Glomerular visceral epithelial cell (primary cell): ENCODE measurements at regions not wholly inside any gene's neighbourhood (a gene's known extent, or its start where the extent isn't known, plus 50 kb on each side); places are given as distances from the start of the nearest gene placed in this dataset.

ENCODE experiments used
- DNase-seq: peaks from one replicate; pipeline ENCODE4 v3.0.0-alpha.2; 2016; ENCODE audit errors: extremely low spot score

DNA sequence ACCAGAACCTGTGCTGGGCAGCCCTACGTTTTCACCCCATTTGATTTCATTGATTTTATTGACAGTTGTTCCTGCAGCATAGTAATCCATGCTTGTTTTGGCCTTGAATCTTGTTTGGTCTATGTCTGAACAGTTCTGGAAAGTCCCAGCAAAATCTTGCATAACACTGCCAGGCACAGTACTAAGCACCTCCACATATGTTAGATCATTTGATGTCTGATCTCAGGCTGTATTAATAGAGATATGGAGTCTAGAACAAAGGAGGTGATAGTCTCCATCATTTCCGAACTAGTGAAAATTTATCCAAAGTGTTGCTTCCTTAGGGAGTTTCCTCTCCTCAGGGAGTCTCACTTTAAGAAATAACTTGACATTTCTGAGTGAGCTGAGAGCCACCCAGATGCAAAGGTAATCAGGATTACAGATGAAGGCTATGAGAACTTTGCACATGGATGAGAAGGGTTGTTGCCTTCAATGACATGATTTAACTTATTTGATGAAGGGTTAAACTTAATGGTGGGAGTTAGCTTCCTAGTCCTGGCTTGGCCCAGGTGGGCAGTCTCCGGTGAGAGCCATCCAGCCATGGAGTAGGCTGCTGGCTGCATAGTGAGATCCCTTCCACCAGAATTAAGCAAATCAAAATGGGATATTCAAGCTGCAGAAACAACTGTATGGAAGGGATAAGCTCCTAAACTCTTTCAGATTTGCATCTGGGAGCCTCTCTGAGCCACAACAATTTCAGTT lies 173.8 kb upstream of the MVB12B start:
- no peak for DNase-seq

DNA sequence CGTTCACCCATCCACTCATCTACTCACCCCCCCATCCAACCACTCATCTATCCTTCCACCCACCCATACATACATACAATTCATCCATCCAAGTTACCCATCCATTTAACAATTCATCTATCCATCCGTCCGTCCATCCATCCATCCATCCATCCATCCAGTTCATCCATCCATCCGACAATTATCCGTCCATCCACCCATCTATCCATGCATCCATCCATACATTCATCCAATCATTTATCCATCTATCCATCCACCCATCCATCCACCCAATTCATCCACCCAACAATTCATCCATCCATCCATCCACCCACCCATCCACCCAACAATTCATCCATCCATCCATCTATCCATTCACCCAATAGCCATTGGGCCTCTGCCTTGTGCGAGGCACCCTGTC lies 173.2 kb upstream of the MVB12B start:
- no peak for DNase-seq

DNA sequence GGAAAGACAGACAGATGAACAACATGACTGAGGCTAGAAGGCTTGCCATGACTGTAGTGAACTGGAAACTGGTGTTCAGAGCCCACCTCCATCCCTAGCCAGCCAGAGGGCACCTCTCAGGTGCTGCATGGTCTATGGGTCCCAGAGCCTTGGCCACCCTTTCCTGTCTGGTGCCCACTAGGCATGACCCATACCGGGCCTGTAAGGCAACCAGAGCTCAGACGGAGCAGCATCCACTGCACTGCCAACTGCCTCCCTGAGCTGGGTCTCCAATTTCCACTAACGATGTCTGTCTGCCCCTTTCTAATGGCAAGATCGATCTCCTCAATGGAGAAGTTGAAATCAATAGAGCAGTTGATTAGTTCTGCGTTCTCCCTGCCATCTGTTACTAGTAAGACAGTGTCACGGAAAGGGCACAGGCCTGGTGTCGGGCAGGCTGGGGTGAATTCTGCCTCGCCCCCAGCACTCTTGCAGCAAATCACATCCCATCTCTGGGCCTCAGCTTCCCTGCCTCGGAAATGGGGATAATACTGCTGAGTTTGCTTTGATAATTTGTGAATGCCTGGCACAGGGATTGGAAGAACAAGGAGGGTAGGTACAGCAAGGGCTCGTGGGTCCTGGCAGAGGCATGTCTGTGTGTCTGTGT lies 172.3 kb upstream of the MVB12B start:
- DNase-seq = no peak

DNA sequence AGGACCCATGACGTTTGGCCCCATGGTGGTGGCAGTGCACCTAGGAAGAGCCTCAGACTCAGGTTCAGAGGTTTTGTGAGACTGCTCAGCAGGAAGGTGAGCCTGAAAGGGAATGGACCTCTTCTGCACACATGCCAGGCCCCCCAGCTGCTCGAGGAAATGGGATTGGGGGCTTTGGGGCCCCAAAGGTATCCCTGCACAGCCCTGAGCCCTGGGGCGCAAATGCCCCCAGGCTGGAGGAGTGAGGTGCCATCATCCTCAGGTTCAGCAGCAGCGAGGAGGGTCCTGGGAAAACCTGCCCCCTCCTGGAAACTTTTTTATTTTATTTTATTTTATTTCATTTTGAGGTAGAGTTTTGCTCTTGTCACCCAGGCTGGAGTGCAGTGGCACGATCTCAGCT lies 171.8 kb upstream of the MVB12B start:
- no peak for DNase-seq

DNA sequence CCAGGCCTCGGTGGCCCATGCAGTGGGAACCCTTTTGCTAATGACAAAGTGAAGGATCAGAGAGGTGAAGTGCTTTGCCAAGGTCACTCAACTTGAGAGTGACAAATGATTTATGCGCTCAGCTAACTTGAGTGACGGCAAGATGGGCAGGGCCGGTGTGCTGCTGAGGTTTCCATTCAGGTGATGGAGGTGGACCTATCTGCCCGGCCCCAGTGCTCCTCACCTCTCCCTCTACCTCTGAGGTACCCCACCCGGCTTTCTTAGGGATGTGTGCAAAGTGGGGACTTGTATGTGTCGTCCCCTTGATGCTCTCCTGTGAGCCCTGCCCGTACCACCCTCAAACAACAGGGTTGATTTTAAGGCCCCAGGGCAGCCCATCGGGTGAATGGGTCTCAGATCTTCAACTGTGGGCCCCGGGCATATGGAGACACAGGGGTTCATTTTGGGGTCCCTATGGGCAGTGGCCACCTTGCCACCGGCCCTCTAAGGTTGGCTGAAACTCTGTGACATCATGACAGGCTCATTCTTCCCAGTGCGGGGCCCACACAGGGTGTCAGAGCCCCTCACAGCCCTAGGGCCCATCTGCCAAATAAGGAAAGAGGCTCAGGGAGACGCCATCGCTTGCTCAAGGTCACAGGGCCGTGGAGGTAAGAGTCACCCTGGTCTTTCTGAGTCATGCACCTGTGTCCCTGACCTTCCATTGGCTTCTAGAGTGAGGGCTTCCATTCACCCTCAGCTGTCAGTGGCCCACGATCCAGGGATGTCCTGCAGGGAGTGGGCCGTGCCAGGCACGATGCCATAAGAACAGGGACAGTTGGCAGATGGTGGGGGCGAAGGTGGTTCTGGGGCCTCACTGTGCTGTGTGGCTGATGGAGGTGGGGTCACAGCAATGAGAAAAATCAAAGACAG lies 170.6 kb upstream of the MVB12B start:
- DNase-seq = no peak

DNA sequence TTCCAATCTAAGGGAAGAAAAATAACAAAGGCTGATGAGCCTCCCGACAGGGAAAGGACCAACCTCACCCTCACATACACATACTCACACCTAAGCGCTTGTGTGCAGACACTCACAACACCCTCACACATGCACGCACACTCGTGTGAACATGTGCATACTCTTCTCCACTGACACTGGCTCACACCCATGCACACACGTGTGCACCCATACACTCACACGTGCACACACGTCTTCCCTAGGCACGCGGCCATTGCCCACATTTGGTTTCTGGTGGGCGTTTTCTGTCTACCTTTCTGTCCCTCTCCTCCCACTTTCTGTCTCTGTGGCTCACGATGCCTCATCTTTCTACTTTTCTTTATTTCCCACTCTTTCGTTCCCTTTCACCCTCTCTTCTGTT lies 169.7 kb upstream of the MVB12B start:
- DNase-seq = no peak

DNA sequence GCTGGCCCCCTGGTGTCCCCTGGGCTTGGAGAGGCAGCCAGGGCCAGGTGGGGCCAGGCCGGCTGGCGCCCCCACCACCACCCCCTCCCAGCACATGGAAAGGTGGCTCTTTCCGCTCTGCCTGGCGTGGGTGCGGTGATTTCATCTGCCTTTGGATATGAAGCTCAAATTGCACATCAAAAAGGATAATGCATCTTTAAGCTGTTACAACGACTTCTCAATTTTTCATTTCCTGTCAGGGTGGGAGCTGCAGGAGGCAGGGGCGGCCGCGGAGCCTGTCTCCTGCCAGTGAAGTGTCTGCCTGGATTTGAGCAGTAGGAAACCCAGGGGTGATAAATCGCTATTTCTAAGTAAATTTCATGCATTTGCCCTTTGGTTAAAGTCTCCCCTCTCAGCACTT lies 169.2 kb upstream of the MVB12B start:
- DNase-seq = no peak

DNA sequence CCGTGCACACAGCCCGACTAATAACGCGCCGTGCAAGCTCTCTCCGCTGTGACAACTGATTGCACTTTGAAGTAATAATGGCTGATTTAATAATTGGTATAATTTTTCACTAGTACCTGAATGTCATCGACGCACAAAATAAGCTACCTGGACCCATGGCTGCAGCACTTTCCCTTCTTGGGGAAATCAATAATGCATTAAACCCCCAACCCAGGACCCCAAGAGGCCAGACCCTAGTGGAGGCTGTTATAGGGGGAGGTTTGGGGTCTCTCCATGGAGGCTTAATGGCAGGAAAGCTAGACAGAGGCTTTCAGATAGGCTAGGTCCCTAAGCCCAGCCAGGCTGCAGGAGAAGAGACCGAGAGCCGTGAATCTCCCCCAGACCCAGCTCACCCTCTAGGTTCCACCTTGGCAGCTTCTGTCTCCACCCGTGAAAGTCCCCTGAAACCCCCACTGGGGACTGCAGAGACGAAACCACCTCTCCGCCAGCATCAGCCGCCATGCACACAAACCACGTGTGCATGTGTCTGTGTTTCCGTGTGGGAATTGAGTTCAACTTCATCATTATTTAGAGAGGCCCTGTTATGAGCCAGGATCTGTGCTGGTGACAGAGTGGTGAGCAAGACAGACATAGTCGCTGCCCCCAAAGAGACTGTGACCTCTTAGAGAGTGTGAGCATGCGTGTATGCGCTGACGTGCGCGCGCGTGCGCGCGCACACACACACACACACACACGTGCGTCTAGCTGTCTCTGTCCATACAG lies 168.6 kb upstream of the MVB12B start:
- no peak for DNase-seq

DNA sequence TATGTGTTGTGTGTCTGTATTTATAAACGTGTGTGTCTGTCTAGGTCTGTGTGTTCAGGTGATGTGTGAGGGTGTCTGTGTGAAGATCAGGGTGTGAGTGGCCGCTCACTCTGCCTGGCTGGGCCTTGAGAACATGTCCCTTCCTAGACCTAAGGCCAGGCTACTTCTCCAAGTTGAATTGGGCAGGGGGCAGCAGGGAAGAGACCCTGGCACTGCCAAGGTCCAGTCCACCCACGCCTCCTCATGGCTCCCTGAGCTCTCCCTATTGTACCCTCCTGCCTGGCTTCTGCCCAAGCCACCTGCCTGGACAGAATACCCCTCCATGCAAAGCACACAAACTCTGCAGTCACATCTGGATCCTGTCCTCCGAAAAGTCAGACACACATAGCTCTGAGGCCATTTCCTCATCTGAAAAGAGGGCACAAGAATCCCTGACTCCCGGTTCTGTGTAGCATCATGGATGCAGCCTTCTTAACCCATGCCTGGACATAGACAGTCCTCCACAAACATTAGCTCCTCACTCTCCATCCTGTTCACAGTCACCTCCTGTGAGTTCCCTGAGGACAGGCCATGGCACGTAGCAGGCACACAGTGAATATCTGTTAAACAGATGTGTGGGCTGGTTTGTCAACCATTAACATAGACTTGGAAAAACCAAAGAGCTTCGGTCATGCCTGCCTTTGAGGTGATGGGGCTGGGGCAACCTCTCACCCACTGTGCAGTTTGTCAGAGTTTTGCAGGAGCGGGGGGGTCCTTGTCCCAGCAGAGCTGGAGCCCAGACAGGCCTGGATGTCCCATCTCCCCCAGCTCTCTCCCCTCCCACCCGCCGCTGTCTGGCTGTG lies 167.8 kb upstream of the MVB12B start:
- DNase-seq = no peak

DNA sequence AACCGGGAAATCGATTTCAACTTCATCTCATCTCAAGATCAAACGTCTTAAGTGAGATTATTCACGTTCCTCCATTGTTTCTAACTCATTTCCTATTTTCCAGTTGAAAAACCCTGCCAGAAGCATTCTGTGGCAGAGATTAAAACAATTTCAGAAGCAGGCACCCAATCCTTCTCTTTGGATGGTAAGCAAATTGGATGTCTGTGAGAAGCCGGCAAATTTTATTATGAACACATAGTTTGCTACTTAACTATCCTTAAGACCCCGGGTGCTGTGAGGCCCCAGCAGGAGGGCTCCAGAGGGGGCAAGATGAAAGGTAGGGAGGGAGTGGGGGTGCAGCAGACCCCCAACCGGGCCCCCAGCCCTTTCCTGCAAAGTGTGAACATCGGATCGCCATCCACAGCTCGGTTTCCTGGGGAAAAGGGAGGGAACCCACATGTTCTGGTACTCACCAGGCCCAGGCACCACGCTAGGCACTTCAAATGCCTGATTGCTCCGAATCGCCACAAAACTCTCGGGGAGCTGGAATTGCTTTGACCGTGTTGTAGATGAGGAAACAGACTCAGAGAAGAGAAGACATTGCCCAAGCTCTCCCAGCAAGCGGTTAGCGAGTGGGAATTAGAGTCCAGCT lies 167.1 kb upstream of the MVB12B start:
- DNase-seq = no peak

DNA sequence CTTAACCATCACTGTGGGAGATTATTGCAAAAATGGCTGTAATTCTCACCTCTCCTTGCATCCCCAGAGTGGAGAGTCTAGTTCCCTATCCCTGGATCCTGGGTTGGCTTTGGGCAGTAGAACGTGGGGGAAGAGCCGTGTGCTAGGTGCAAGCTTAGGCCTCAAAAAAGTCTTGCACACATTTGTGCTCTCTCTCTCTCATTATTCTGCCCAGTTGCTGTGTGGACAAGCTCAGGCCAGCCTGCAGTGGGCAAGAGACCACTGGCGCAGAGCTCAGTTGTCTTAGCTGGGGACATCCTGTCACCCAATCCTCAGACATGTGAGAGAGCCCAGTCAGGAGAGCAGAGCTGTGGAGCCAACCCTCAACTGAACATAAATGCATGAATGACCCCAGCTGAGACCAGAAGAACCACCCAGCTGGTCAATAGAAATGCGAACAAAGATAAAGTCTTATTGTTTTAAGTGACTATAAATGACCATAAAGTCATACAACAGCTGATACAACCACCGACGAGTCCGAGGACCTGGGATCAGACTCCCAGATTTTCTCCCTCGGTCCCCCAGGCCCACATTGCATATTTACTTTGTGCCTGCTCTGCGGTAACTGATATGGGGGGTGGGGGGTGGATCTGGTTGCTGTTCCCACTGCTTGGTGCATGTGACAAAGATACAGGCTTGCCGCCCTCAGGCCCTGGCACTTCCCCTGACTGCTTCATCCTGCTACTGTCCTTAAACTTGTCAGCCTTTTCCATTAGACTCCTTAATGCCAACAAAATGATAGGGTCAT lies 166.4 kb upstream of the MVB12B start:
- DNase-seq = no peak

DNA sequence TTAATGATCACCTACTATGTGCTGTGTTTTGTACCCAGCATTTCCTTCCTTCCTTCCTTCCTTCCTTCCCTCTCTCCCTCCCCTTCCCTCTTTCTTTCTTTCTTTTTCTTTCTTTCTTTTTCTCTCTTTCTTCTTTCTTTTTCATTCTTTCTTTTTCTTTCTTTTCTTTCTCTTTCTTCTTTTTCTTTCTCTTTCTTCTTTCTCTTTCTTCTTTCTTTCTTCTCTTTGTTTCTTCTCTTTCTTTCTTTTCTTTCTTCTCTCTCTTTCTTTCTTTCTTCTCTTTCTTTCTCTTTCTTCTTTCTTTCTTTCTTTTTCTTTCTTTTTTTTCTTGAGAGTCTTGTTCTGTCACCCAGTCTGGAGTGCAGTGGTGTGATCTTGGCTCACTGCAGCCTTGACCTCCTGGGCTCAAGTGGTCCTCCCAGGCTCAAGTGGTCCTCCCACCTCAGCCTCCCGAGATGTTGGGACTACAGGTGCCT lies 165.7 kb upstream of the MVB12B start:
- DNase-seq = no peak

DNA sequence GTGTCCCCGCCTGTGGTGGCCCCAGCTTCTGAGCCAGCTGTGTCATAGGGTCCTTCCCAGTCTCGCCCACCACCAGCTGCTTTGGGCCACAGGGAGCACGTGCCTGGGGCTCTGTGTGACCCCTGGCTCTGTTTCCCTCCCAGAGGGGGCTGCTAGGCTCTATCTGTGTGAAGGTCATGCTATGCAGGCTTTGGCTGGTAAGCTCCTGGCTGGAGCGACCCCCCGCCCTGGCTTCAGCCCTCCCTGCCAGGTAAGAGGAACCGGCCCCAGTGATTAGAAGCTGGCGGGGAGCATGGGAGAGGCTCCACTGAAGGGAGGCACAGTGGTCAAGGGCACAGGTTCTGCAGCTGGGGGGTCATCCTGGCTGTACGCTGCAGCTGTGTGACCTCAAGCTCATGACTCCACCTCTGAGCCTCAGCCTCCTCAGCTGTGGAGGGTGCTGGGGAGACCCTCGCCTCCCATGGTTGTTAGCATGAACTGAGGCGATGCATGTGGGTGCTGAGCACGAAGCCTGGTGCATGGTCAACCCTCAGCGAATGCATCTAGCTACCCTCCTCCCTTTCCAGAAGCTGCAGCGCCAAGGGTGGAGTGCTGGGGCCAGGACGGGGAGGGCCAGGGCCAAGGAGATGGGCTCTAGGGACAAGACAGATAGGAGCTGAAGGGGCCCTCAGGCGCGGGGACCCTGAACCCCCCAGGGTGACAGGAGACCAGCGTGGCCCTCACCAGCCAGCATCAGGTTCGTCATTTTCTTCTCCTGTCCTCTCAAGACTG lies 163.8 kb upstream of the MVB12B start:
- no peak for DNase-seq

DNA sequence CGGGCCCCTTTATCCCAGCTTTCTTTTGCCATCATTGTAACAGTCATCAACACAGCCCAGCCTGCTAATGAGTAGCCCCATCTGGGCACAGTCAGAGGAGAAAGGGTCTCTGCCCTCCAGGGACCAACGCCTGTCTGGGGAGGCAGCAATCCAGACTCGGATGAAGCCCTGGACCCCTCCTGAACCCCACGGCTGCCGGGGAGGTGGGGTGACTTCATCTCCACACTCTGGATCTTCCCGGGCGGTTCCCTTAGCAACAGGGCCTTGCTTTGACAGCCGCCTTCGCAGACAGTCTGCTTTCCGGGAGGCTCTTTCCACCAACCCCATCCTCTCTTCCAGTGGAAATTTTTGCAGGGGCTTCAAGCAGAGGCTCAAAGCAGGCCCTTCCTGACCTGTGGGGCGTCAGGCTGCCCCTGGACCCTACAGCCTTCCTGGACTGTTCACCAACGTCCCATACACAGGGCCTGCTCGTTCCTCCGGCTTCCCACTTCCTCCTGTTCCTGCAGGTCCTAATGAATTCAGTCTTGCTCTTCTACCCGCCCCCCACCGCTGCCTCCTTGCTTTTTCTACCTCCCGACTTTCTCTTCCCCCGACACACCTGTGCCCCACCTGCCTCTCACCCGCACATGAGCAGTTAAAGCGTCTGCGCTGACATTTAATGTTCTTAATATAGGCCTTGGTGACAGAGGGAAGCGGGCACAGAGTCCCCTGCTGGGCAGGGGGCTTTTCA lies 161.7 kb upstream of the MVB12B start:
- no peak for DNase-seq

DNA sequence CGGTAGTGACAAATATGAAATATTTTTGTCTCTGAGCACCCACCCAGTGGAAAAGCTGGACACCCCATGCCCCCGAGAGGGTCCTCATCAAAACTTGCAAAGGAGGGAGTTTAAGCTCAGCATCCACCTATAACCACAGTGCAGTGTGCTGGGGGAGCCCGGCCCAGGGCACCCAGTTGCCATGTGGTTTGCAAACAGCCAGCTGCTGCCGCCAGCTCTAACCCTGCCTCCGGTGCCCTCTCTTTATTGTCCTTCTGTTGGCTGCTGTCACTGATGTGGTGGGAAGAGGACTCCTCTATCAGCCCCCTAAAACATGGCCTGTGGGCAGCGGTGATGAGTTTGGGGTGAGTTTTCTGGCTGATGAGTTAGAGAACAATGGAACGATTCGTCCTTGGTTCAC lies 160.9 kb upstream of the MVB12B start:
- no peak for DNase-seq

DNA sequence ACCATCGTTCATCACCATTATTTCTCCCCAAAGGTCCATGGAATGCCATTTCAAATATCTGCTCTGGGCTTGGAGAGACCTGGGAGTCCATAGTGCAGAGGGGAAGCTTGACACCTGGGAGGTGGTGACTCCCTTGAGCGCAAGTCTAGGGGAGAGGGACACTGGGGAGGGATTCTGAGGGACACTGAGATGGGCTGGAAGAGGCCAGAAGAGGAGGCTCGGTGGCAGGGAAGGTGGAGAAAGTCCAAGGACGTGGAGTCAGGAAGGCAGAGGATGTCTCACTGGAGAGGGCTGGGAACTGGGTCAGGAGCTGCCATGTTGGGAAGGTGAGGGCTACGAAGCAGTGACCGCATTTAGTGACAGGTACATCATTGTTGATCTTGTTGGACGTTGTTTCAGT lies 160.3 kb upstream of the MVB12B start:
- DNase-seq = no peak

DNA sequence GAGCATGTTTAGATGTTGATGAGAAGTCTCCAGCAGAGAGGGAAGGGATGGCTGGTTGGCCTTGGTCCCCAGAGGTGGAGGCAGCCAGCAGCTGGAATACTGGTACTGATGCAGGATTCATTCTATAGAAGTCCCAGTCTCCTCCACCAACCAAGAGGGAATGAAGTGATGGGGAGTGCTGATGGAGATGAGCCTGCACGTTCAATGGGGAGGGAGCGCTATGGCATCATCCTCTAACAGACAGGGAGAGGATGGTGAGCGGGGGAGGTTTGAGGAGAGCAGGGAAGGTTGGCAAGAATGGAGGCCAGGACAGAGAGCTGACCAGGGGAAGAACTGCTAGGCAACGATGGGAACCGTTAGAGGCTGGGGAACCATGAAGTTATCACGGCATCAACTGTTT lies 159.8 kb upstream of the MVB12B start:
- no peak for DNase-seq

DNA sequence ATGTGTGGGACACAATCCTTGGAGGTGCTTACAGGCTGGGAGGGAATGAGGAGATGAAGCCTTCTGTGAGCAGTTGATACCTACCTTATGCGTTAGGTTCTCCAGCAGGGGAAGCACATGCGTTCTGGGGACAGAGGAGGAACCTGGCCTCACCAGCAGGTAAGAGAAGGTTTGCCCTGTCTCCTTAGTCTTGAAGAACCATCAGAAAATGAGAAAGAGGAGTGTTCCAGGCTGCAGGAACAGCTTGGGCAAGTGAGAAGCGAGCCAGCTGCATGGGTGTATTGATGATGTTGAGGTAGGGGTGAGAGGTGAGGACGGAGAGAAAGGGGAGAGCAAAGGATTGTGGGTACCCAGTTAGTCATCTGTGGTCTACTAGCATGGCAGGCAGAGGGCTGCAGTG lies 156.9 kb upstream of the MVB12B start:
- DNase-seq = no peak
